Mononuclear cell (primary cell): ENCODE measurements at regions not wholly inside any gene's neighbourhood (a gene's known extent, or its start where the extent isn't known, plus 50 kb on each side); places are given as distances from the start of the nearest gene placed in this dataset.

ENCODE experiments used
- H3K27me3 ChIP-seq: 2 replicates; pipeline ENCODE4 v1.6.0; 2011; ENCODE audit warnings: low read length, control low read depth; ENCODE audit not compliant: insufficient read depth
- H3K4me1 ChIP-seq: 2 replicates; pipeline ENCODE4 v1.5.1; 2011; ENCODE audit warnings: mild to moderate bottlenecking, low read length, control low read depth; ENCODE audit not compliant: insufficient read depth
- H3K4me3 ChIP-seq: 2 replicates; pipeline ENCODE4 v1.5.1; 2011; ENCODE audit warnings: mild to moderate bottlenecking, low read length, moderate library complexity
- H3K9me3 ChIP-seq: 2 replicates; pipeline ENCODE4 v1.5.1; 2011; ENCODE audit warnings: low read depth, mild to moderate bottlenecking, control low read depth, low read length

GRCh38 chr3:182364323-182364722, 429.0 kb upstream of the ATP11B start:
- Histone ChIP-seq H3K27me3 (no peaks in the 10 kb centered on the region), H3K4me3 (no peak overlapping the region), H3K4me1 (no peaks in the 10 kb centered on the region), H3K9me3 (no peaks in the 10 kb centered on the region)

- Histone ChIP-seq H3K9me3 (no peaks in the 10 kb centered on the region), H3K4me3 (no peak overlapping the region), H3K4me1 (no peaks in the 10 kb centered on the region), H3K27me3 (no peaks in the 10 kb centered on the region)
These were observed 428.3 kb upstream of the ATP11B start for GRCh38 chr3:182364723-182365650.

GRCh38 chr3:182366746-182367145, 426.6 kb upstream of the ATP11B start:
- Histone ChIP-seq H3K9me3 (no peaks in the 10 kb centered on the region), H3K4me3 (no peak overlapping the region), H3K4me1 (no peaks in the 10 kb centered on the region), H3K27me3 (no peaks in the 10 kb centered on the region)

GRCh38 chr3:182369861-182370260, 423.4 kb upstream of the ATP11B start:
- H3K4me1 ChIP-seq, result no peaks in the 10 kb centered on the region
- no peak overlapping the region for H3K4me3 ChIP-seq
- H3K9me3 ChIP-seq, result no peaks in the 10 kb centered on the region
- no peaks in the 10 kb centered on the region for H3K27me3 ChIP-seq

GRCh38 chr3:182370949-182371348, 422.4 kb upstream of the ATP11B start:
- no peaks in the 10 kb centered on the region for H3K4me1 ChIP-seq
- no peaks in the 10 kb centered on the region for H3K9me3 ChIP-seq
- H3K4me3 ChIP-seq, result no peak overlapping the region
- no peaks in the 10 kb centered on the region for H3K27me3 ChIP-seq

- Histone ChIP-seq H3K27me3 (no peaks in the 10 kb centered on the region), H3K9me3 (no peaks in the 10 kb centered on the region)
These were observed 417.4 kb upstream of the ATP11B start for GRCh38 chr3:182375916-182376315.

GRCh38 chr3:182382112-182382857, 411.0 kb upstream of the ATP11B start:
- H3K27me3 ChIP-seq, result no peaks in the 10 kb centered on the region
- H3K9me3 ChIP-seq, result no peaks in the 10 kb centered on the region
- no peak overlapping the region for H3K4me3 ChIP-seq
- H3K4me1 ChIP-seq, result no peaks in the 10 kb centered on the region

More at GRCh38 chr3:182375916-182376315, 417.4 kb upstream of the ATP11B start:
- H3K4me1 ChIP-seq, result no peaks in the 10 kb centered on the region
- H3K4me3 ChIP-seq, result no peak overlapping the region

- Histone ChIP-seq H3K4me1 (no peaks in the 10 kb centered on the region), H3K4me3 (no peak overlapping the region), H3K27me3 (no peaks in the 10 kb centered on the region), H3K9me3 (no peaks in the 10 kb centered on the region)
These were observed 409.1 kb upstream of the ATP11B start for GRCh38 chr3:182384221-182384620.

- Histone ChIP-seq H3K4me3 (no peak overlapping the region), H3K9me3 (no peaks in the 10 kb centered on the region), H3K4me1 (no peaks in the 10 kb centered on the region), H3K27me3 (no peaks in the 10 kb centered on the region)
These were observed 407.9 kb upstream of the ATP11B start for GRCh38 chr3:182385356-182385755.

GRCh38 chr3:182388506-182388905, 404.8 kb upstream of the ATP11B start:
- no peaks in the 10 kb centered on the region for H3K4me1 ChIP-seq
- no peaks in the 10 kb centered on the region for H3K27me3 ChIP-seq
- H3K4me3 ChIP-seq, result no peak overlapping the region
- no peaks in the 10 kb centered on the region for H3K9me3 ChIP-seq

GRCh38 chr3:182389071-182389815, 404.1 kb upstream of the ATP11B start:
- Histone ChIP-seq H3K4me1 (no peaks in the 10 kb centered on the region), H3K27me3 (no peaks in the 10 kb centered on the region), H3K9me3 (no peaks in the 10 kb centered on the region), H3K4me3 (no peak overlapping the region)

GRCh38 chr3:182390421-182390820, 402.9 kb upstream of the ATP11B start:
- no peaks in the 10 kb centered on the region for H3K9me3 ChIP-seq
- no peaks in the 10 kb centered on the region for H3K27me3 ChIP-seq
- no peak overlapping the region for H3K4me3 ChIP-seq
- no peaks in the 10 kb centered on the region for H3K4me1 ChIP-seq

GRCh38 chr3:182392182-182392937, 400.9 kb upstream of the ATP11B start:
- H3K4me3 ChIP-seq, result no peak overlapping the region
- no peaks in the 10 kb centered on the region for H3K9me3 ChIP-seq
- no peaks in the 10 kb centered on the region for H3K27me3 ChIP-seq
- H3K4me1 ChIP-seq, result no peaks in the 10 kb centered on the region

- Histone ChIP-seq H3K4me3 (no peak overlapping the region), H3K9me3 (no peaks in the 10 kb centered on the region), H3K4me1 (no peaks in the 10 kb centered on the region), H3K27me3 (no peaks in the 10 kb centered on the region)
These were observed 400.2 kb upstream of the ATP11B start for GRCh38 chr3:182393151-182393550.
